ENCODE measurements at regions not wholly inside any gene's neighbourhood (a gene's known extent, or its start where the extent isn't known, plus 50 kb on each side); places are given as distances from the start of the nearest gene placed in this dataset.

DNA sequence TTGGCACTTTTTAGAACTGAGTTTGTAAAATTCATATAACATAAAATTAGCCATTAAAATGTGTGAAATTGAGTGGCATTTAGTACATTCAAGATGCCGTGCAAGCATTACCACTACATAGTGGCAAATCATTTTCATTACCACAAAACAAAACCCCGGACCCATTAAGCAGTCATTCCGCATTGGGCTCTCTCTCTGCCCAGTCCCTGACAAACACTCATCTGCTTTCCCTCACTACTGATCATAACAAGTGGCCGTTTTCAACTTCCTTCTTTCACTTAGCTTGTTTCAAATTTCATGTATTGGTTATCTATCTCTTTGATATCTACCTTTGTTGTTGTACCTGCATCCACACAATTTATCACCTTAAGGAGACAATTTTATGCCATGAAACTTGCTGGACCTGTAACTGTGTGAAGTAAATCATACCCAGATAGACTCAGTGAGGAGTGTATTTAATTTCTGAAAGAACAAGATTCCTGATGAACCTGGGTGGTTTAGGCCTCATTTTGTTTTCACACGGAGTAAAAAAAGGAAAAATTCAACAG lies 202.1 kb downstream of the OR13H1 start:
- no peak for TF ChIP-seq ZNF23 (tag by site-specific recombination; IDR thresholded peaks at IDR 0.05; ENCODE audit: borderline replicate concordance)
- TF ChIP-seq HOXA7 (CRISPR knock-in tag; IDR thresholded peaks at IDR 0.05; ENCODE audit: borderline replicate concordance): no peak
- TF ChIP-seq, protein P1, sequence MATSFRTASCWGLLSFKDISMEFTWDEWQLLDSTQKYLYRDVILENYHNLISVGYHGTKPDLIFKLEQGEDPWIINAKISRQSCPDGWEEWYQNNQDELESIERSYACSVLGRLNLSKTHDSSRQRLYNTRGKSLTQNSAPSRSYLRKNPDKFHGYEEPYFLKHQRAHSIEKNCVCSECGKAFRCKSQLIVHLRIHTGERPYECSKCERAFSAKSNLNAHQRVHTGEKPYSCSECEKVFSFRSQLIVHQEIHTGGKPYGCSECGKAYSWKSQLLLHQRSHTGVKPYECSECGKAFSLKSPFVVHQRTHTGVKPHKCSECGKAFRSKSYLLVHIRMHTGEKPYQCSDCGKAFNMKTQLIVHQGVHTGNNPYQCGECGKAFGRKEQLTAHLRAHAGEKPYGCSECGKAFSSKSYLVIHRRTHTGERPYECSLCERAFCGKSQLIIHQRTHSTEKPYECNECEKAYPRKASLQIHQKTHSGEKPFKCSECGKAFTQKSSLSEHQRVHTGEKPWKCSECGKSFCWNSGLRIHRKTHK (tag by site-specific recombination; IDR thresholded peaks at IDR 0.05): no peak
- TF ChIP-seq, protein P2, sequence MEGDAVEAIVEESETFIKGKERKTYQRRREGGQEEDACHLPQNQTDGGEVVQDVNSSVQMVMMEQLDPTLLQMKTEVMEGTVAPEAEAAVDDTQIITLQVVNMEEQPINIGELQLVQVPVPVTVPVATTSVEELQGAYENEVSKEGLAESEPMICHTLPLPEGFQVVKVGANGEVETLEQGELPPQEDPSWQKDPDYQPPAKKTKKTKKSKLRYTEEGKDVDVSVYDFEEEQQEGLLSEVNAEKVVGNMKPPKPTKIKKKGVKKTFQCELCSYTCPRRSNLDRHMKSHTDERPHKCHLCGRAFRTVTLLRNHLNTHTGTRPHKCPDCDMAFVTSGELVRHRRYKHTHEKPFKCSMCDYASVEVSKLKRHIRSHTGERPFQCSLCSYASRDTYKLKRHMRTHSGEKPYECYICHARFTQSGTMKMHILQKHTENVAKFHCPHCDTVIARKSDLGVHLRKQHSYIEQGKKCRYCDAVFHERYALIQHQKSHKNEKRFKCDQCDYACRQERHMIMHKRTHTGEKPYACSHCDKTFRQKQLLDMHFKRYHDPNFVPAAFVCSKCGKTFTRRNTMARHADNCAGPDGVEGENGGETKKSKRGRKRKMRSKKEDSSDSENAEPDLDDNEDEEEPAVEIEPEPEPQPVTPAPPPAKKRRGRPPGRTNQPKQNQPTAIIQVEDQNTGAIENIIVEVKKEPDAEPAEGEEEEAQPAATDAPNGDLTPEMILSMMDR (tag by site-specific recombination; IDR thresholded peaks at IDR 0.05): no peak
- no peak for TF ChIP-seq ZNF121 (tag by site-specific recombination; IDR thresholded peaks at IDR 0.05)
- TF ChIP-seq, protein P3, sequence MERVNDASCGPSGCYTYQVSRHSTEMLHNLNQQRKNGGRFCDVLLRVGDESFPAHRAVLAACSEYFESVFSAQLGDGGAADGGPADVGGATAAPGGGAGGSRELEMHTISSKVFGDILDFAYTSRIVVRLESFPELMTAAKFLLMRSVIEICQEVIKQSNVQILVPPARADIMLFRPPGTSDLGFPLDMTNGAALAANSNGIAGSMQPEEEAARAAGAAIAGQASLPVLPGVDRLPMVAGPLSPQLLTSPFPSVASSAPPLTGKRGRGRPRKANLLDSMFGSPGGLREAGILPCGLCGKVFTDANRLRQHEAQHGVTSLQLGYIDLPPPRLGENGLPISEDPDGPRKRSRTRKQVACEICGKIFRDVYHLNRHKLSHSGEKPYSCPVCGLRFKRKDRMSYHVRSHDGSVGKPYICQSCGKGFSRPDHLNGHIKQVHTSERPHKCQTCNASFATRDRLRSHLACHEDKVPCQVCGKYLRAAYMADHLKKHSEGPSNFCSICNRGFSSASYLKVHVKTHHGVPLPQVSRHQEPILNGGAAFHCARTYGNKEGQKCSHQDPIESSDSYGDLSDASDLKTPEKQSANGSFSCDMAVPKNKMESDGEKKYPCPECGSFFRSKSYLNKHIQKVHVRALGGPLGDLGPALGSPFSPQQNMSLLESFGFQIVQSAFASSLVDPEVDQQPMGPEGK (tag by site-specific recombination; IDR thresholded peaks at IDR 0.05): no peak
- TF ChIP-seq, protein P4, sequence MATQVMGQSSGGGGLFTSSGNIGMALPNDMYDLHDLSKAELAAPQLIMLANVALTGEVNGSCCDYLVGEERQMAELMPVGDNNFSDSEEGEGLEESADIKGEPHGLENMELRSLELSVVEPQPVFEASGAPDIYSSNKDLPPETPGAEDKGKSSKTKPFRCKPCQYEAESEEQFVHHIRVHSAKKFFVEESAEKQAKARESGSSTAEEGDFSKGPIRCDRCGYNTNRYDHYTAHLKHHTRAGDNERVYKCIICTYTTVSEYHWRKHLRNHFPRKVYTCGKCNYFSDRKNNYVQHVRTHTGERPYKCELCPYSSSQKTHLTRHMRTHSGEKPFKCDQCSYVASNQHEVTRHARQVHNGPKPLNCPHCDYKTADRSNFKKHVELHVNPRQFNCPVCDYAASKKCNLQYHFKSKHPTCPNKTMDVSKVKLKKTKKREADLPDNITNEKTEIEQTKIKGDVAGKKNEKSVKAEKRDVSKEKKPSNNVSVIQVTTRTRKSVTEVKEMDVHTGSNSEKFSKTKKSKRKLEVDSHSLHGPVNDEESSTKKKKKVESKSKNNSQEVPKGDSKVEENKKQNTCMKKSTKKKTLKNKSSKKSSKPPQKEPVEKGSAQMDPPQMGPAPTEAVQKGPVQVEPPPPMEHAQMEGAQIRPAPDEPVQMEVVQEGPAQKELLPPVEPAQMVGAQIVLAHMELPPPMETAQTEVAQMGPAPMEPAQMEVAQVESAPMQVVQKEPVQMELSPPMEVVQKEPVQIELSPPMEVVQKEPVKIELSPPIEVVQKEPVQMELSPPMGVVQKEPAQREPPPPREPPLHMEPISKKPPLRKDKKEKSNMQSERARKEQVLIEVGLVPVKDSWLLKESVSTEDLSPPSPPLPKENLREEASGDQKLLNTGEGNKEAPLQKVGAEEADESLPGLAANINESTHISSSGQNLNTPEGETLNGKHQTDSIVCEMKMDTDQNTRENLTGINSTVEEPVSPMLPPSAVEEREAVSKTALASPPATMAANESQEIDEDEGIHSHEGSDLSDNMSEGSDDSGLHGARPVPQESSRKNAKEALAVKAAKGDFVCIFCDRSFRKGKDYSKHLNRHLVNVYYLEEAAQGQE (tag by site-specific recombination; IDR thresholded peaks at IDR 0.05): no peak

Measured in HEK293 (cell line).